HG02938 (cell line): ENCODE measurements at regions not wholly inside any gene's neighbourhood (a gene's known extent, or its start where the extent isn't known, plus 50 kb on each side); places are given as distances from the start of the nearest gene placed in this dataset.

Source experiments
- ATAC-seq: cut with Tn5 transposase; IDR thresholded peaks from one replicate; pipeline ENCODE4 v1.9.1; 2021; ENCODE audit warnings: mild to moderate bottlenecking, moderate library complexity; ENCODE audit not compliant: unreplicated experiment

- ATAC-seq: no peak
Observed at GRCh38 chr1:82269431-82269830, 468.7 kb downstream of the ADGRL2 start.

DNA sequence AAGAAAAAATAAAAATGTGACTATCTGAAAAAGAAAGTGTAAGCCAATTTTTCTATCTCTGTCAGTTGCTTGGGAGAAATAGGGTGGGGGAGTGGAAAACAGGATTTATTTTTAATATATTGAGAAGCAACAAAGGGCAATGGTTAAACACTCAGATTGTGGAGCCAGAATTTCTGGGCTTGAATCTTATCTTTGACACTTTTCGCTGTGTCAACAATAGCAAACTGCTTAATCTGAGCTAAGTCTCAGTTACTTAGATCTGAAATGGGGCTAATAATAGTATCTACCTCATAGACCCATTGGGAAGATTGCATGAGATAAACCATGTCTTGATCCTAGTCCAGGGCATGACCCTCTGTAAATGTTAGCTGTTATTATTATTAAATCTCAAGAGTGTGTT lies 468.1 kb downstream of the ADGRL2 start:
- no peak for ATAC-seq

DNA sequence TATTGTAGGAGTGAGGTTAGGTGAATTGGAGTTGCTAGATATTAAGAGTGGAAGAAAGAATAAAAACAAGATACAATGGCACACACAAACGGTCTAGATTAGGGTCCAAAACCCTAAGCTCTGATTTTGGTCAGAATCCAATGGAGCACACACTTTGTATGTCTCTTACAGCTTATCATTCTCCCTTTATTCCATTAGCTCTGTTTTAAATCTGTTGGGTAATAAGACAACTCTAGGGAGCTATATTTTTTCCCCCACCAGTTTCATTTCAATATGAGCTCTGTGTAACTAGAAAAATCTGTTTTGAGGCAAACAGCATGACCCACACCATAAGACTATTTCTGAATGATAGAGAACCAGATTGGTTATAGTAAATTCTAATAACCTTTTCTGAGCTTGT lies 465.6 kb downstream of the ADGRL2 start:
- ATAC-seq: no peak

GRCh38 chr1:82265436-82265835 lies 464.7 kb downstream of the ADGRL2 start:
- ATAC-seq: no peak

DNA sequence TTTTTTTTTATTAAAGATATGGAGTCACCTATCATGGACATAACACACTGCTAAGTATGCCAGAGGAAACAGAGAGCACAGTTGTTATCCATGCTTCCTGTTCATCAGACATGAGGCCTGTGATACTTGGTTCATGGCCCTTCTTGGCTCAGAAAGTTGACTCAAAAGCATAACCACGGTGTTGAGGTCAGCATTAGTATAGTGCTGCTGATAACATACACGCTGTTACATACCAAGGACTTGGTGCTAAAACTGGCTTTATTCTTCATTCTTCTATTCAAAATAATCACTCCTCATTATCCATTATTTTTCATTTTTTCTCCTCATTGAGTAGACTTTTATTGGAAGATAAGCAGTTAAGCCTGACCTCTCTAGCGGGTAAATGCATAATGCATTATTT lies 464.1 kb downstream of the ADGRL2 start:
- no peak for ATAC-seq

DNA sequence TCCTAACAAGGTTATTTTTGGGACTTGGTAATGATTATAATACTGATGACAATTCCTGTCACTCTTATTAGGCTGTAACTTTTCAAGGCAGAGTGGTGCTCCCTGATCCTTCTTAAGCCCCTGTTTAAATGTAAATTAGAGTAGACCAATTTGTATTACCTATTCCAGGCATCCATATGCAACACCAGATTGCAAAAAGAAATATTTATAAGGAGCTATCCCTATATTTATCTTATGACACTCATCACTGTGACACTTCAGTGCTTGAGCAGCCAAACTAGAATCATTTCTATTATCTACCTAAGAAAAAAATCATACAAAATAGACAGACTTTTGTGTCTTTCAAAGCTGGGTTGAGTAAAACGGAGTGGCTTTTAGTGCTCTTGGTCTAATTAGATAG lies 462.7 kb downstream of the ADGRL2 start:
- ATAC-seq: no peak

DNA sequence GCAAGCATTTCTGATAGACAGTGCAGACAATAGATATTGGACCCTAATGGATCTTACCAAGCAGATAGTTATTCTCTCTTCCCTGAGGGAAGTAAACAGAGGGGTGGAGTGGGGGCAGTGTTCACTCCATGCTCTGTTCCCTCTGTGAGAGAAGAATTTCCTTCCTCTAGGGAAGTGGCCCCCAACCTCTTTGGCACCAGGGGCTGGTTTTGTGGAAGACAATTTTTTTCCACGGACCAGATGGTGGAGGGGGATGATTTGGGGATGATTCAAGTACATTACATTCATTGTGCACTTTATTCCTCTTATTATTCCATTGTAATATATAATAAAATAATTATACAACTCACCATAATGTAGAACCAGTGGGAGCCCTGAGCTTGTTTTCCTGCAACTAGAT lies 459.9 kb downstream of the ADGRL2 start:
- no peak for ATAC-seq

GRCh38 chr1:82260051-82260450 lies 459.3 kb downstream of the ADGRL2 start:
- no peak for ATAC-seq

GRCh38 chr1:82258887-82259286 lies 458.2 kb downstream of the ADGRL2 start:
- no peak for ATAC-seq

DNA sequence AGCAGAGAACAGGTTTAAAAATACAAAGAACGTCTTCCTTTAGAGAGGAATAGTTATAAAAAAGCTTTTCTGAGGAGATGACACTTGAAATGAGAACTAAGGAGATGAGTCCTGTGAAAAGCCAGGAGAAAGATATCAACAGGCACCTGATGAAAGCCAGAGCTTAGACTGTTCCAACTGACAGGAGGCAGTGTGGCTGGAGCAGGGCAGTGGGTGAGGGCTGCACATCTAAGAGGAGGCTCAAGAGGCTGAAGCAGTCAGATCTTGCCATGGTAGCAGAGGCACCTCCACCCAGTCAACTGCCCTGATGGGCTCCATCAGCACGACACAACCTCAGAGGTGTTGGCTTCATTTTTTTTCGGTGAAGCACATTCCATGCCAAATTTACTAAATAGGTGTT lies 445.3 kb downstream of the ADGRL2 start:
- ATAC-seq: no peak

- ATAC-seq: no peak
Observed at GRCh38 chr1:82245345-82246014, 444.7 kb downstream of the ADGRL2 start.

DNA sequence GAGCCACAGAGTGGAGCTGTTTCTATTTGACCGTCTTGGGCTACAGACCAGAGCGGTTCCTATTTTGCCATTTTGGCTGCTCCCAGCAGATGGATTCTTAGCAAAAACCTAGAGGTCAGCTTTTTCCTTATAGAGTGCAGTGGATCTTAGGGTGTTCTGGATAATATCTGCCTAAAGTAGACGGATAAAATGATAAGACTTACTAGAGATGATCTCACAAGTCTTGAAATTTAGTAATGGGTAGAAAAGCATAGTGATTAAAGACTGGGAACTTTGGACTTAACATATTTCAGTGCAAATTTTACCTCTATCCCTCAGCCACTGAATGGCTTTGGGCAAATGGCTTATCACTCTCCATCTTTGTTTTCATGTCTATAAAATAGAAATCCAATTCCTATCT lies 439.8 kb downstream of the ADGRL2 start:
- ATAC-seq: no peak

GRCh38 chr1:82230667-82231066 lies 429.9 kb downstream of the ADGRL2 start:
- no peak for ATAC-seq

DNA sequence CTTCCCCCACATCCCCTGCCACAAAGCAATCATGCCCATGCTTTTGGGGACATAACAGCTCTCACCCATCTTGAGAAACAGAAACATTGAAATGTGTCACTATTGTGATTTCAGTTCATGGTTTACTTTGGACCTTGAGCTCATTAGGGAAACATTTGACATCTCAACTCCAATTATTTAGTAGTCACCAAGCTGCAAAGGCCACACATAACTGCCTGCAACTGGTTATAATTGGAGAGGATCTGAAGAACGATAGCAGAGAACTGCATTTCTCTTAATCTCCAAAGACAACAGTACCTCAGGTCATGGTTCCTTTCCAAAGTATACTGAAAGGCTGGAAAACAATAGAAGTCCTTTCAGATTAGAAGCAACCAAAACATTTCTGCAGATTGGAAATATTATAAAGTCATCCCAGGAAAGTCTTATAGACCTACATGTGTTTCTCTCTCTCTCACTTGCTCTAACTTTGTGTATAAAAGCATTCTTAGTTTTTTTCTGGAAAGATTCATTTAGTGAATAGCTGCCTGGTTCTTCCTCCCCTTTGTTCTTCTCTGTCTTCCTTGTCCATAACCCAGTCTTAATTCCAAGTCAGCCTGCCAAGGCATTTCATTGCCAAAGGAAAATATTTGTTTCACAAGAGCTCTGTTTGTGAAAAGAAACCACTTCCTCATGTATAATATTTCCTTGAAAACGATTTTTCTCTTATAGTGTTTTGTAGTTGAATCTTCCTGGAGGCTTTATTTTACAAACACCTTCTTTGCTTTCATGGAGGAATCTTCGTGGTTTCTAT lies 426.8 kb downstream of the ADGRL2 start:
- ATAC-seq: no peak

DNA sequence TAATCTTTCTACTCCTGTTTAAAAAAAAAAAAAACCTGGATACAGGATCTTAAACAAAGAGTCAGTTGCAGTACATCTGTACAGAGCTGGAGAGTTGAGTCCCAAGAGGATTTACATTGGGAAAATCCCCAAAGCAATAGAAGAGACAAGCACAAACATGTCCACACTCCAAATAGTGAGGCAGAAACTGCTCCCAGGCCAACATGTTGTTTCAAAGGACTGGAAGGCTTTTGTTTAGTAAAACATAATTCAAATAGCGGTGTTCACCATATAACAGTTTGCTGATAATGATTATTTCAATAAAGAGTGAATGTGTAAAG lies 425.4 kb downstream of the ADGRL2 start:
- no peak for ATAC-seq

- ATAC-seq: no peak
Observed at GRCh38 chr1:82225421-82226185, 424.9 kb downstream of the ADGRL2 start.

GRCh38 chr1:82223091-82223490 lies 422.4 kb downstream of the ADGRL2 start:
- ATAC-seq: no peak

DNA sequence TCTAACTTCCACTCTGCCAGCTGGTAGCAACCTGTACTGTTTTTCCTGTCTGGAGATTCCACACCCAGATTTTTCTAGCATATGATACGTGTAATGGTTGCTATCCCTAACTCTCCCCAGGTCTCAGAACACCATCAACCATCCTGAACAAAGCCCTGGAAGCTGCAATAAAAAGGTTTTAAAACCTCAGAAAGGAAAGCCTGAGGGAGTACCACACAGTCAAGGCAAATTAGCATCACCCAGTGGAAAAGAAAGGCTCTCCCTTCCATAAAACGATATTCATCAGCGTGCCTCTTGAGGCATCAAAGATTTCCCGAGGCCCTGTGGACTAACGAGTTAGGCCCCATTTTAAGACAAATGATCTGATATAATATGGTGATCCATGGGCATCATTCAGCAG lies 421.0 kb downstream of the ADGRL2 start:
- ATAC-seq: no peak

- no peak for ATAC-seq
Observed at GRCh38 chr1:82220754-82221153, 420.0 kb downstream of the ADGRL2 start.

DNA sequence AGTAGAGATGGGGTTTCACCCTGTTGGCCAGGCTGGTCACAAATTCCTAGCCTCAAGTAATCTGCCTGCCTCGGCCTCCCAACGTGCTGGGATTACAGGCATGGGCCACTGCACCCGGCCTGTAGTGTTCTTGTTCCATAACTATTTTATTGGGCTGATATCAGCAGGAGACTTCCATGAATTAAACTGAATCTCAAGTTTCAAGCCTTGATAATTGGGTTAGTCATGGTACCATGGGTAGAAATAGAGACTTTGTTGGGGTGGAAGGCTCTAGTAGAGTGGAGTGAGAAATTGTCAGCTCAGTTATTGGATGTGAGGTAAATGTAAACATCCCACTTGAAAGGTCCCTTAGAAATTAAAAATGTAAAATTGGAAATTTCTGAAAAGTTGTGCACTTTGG lies 419.1 kb downstream of the ADGRL2 start:
- no peak for ATAC-seq

GRCh38 chr1:82218846-82219245 lies 418.1 kb downstream of the ADGRL2 start:
- ATAC-seq: no peak

GRCh38 chr1:82215853-82216175 lies 415.1 kb downstream of the ADGRL2 start:
- ATAC-seq: no peak
